Mesendoderm (in vitro differentiated cells): ENCODE measurements at regions not wholly inside any gene's neighbourhood (a gene's known extent, or its start where the extent isn't known, plus 50 kb on each side); places are given as distances from the start of the nearest gene placed in this dataset.
A peak's percentile ranks its signal among the peaks of the same experiment; 100 is the strongest.

Experiments used
- DNase-seq: peaks from one replicate; pipeline ENCODE4 v3.0.0; 2013
- H2AK5ac ChIP-seq: 2 replicates; pipeline ENCODE4 v1.6.1; 2013; ENCODE audit warnings: low read length, inconsistent platforms
- H2BK120ac ChIP-seq: 2 replicates; pipeline ENCODE4 v1.6.1; 2013; ENCODE audit warnings: low read depth, mild to moderate bottlenecking, low read length, moderate library complexity, mixed read lengths
- H2BK15ac ChIP-seq: replicated peaks from 2 replicates; pipeline ENCODE4 v1.6.1; 2013; ENCODE audit warnings: low read depth, mild to moderate bottlenecking, moderate library complexity
- H2BK5ac ChIP-seq: 2 replicates; pipeline ENCODE4 v1.6.1; 2013; ENCODE audit warnings: low read length, inconsistent platforms
- H3K18ac ChIP-seq: 2 replicates; pipeline ENCODE4 v1.6.1; 2013; ENCODE audit warnings: mild to moderate bottlenecking, low read length, mixed read lengths
- H3K23ac ChIP-seq: one replicate; pipeline ENCODE4 v1.6.1; 2013; ENCODE audit warnings: low read length
- H3K27ac ChIP-seq: 2 replicates; pipeline ENCODE4 v1.5.1; 2013; ENCODE audit warnings: low read depth, mild to moderate bottlenecking, inconsistent platforms, low read length, moderate library complexity
- H3K27me3 ChIP-seq: 2 replicates; pipeline ENCODE4 v1.6.1; 2013; ENCODE audit warnings: low read length, control low read depth, mild to moderate bottlenecking, inconsistent platforms; ENCODE audit not compliant: insufficient read depth, poor library complexity
- H3K36me3 ChIP-seq: 2 replicates; pipeline ENCODE4 v1.6.1; 2013; ENCODE audit warnings: low read length, inconsistent platforms; ENCODE audit not compliant: control insufficient read depth, insufficient read depth
- H3K4ac ChIP-seq: one replicate; pipeline ENCODE4 v1.6.1; 2013; ENCODE audit warnings: low read depth, mild to moderate bottlenecking, low read length, moderate library complexity
- H3K4me1 ChIP-seq: 2 replicates; pipeline ENCODE4 v1.6.1; 2013; ENCODE audit warnings: low read depth, low read length, inconsistent platforms; ENCODE audit not compliant: control insufficient read depth
- H3K4me2 ChIP-seq: 2 replicates; pipeline ENCODE4 v1.6.1; 2013; ENCODE audit warnings: low read length
- H3K4me3 ChIP-seq: 2 replicates; pipeline ENCODE4 v1.5.1; 2013; ENCODE audit warnings: mild to moderate bottlenecking, low read length
- H3K56ac ChIP-seq: one replicate; pipeline ENCODE4 v1.6.1; 2013; ENCODE audit warnings: low read length
- H3K79me1 ChIP-seq: 2 replicates; pipeline ENCODE4 v1.6.1; 2013; ENCODE audit warnings: low read length, inconsistent platforms
- H3K79me2 ChIP-seq: 2 replicates; pipeline ENCODE4 v1.6.1; 2013; ENCODE audit warnings: mild to moderate bottlenecking, low read length; ENCODE audit not compliant: control insufficient read depth, insufficient read depth
- H3K9ac ChIP-seq: 2 replicates; pipeline ENCODE4 v1.6.1; 2013; ENCODE audit warnings: low read length, inconsistent platforms
- H4K5ac ChIP-seq: one replicate; pipeline ENCODE4 v1.6.1; 2013; ENCODE audit warnings: low read length
- H4K8ac ChIP-seq: one replicate; pipeline ENCODE4 v1.6.1; 2013; ENCODE audit warnings: low read depth, mild to moderate bottlenecking, control low read depth, low read length, moderate library complexity
- WGBS: extraction: QIAGEN DNeasy Blood & Tissue Kit; methylation state at CpG from one replicate; pipeline ENCODE4 v1.1.7; 2013; ENCODE audit warnings: low lambda C conversion rate, missing lambda C conversion rate; ENCODE audit not compliant: insufficient coverage; ENCODE audit errors: extremely low coverage; 5-methylcytosine and 5-hydroxymethylcytosine counted together

DNA sequence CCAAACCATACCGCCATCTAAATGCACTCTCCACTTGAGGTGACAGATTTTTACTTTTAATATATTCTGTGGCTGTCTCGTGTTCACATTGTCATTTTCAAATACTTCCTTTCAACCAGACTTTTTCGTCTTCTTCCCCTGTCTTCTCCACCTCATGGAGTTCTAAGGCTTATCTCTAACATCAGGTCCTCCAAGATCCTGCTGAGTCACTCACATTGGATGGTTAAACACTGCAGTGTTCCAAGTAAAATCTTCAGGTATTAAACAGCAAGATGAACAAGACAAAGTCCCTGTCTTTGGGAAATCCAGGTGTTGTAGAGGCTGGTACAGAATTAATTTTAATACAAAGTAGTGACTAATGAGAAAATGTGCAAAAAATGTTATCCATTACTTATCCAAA is 330.2 kb upstream of the KIF2B start:
- WGBS: no CpG with 5 or more reads among the region's 3 CpGs

GRCh38 chr17:53490447-53490968 is 332.2 kb upstream of the KIF2B start:
- no peak for DNase-seq
- Histone ChIP-seq H2BK120ac (no peak overlapping the region), H3K4me2 (no peak overlapping the region), H3K27me3 (no peaks in the 10 kb centered on the region), H4K5ac (no peak overlapping the region), H3K56ac (no peak overlapping the region), H2BK5ac (no peak overlapping the region), H3K9ac (no peak overlapping the region), H2AK5ac (no peak overlapping the region), H2BK15ac (no peak overlapping the region), H3K4ac (no peak overlapping the region), H3K27ac (no peak overlapping the region), H3K36me3 (no peaks in the 10 kb centered on the region), H3K23ac (no peak overlapping the region), H3K4me1 (no peaks in the 10 kb centered on the region), H3K79me1 (no peaks in the 10 kb centered on the region), H3K4me3 (no peak overlapping the region), H4K8ac (no peak overlapping the region), H3K79me2 (no peaks in the 10 kb centered on the region), H3K18ac (no peak overlapping the region)

More for the DNA sequence above, 330.2 kb upstream of the KIF2B start:
- no peak overlapping the region for H3K4ac ChIP-seq
- H4K5ac ChIP-seq: no peak overlapping the region
- H3K23ac ChIP-seq: no peak overlapping the region
- no peak overlapping the region for H3K18ac ChIP-seq
- no peak overlapping the region for H2BK5ac ChIP-seq
- DNase-seq: no peak
- H3K27ac ChIP-seq: no peak overlapping the region
- H4K8ac ChIP-seq: no peak overlapping the region
- no peak overlapping the region for H2BK120ac ChIP-seq
- H3K36me3 ChIP-seq: no peaks in the 10 kb centered on the region
- no peak overlapping the region for H2AK5ac ChIP-seq
- no peaks in the 10 kb centered on the region for H3K4me1 ChIP-seq
- H3K27me3 ChIP-seq: no peaks in the 10 kb centered on the region
- H3K4me3 ChIP-seq: no peak overlapping the region
- H3K79me1 ChIP-seq: no peaks in the 10 kb centered on the region
- no peak overlapping the region for H2BK15ac ChIP-seq
- H3K9ac ChIP-seq: no peak overlapping the region
- H3K79me2 ChIP-seq: no peaks in the 10 kb centered on the region
- no peak overlapping the region for H3K56ac ChIP-seq
- no peak overlapping the region for H3K4me2 ChIP-seq

DNA sequence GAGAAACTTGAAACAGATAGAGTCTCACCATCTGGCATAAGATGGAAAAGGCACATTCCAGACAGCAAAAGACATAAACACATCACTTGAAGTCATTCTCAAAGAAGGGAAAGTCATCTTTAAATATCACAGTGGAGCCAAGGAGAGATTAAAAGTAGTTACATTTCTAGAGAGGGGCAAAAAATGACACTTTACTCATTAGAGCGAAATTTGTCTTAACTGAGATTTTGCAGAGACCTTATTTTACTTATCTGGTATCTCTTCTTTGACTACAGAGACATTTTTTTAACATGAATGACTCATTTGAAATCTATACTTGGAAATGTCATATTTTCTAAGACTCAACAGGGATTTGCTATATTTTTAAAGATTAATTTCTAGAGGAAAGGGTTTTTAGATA is 339.0 kb upstream of the KIF2B start:
- Histone ChIP-seq H3K4me1 (no peaks in the 10 kb centered on the region), H4K8ac (no peak overlapping the region), H4K5ac (no peak overlapping the region), H3K23ac (no peak overlapping the region), H3K9ac (no peak overlapping the region), H3K56ac (no peak overlapping the region), H3K36me3 (no peaks in the 10 kb centered on the region), H3K4me2 (no peak overlapping the region), H2BK15ac (no peak overlapping the region), H2AK5ac (no peak overlapping the region), H2BK5ac (no peak overlapping the region), H3K27ac (no peak overlapping the region), H3K79me1 (no peaks in the 10 kb centered on the region), H3K18ac (no peak overlapping the region), H3K4me3 (no peak overlapping the region), H3K27me3 (no peaks in the 10 kb centered on the region), H3K79me2 (no peaks in the 10 kb centered on the region), H3K4ac (no peak overlapping the region), H2BK120ac (no peak overlapping the region)
- no CpG with 5 or more reads among the region's 1 CpG for WGBS
- no peak for DNase-seq

DNA sequence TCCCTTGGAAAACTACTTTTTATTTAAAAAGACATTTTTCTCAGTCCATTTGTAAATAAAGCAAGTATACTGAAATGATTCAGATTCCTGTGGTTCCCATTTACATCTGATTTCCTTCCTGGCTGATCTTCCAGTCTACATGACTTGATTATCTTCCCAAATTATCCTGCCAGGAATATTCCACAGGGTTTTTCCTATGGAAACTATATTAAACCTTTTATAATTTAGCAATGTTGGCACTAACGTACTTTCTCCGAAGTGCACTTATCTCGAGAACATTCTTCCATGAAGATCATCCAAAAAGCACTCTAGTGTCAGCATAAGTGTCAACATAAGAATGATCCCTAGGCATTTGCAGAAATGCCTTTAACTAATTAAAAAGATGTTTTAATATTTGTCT is 347.7 kb upstream of the KIF2B start:
- H3K4ac ChIP-seq: no peak overlapping the region
- no CpG with 5 or more reads among the region's 3 CpGs for WGBS
- no peak overlapping the region for H3K23ac ChIP-seq
- H2BK15ac ChIP-seq: no peak overlapping the region
- no peaks in the 10 kb centered on the region for H3K36me3 ChIP-seq
- no peaks in the 10 kb centered on the region for H3K79me1 ChIP-seq
- no peak overlapping the region for H3K18ac ChIP-seq
- H3K56ac ChIP-seq: no peak overlapping the region
- no peak overlapping the region for H3K9ac ChIP-seq
- H3K4me2 ChIP-seq: no peak overlapping the region
- H2BK5ac ChIP-seq: no peak overlapping the region
- H3K4me3 ChIP-seq: no peak overlapping the region
- H3K79me2 ChIP-seq: no peaks in the 10 kb centered on the region
- H2BK120ac ChIP-seq: no peak overlapping the region
- H4K8ac ChIP-seq: no peak overlapping the region
- no peak overlapping the region for H3K27ac ChIP-seq
- H3K4me1 ChIP-seq: no peaks in the 10 kb centered on the region
- no peak overlapping the region for H2AK5ac ChIP-seq
- no peak for DNase-seq
- H4K5ac ChIP-seq: no peak overlapping the region
- H3K27me3 ChIP-seq: no peaks in the 10 kb centered on the region

GRCh38 chr17:53472586-53472985 is 350.1 kb upstream of the KIF2B start:
- Histone ChIP-seq H3K4ac (no peak overlapping the region), H3K9ac (no peak overlapping the region), H3K79me1 (no peaks in the 10 kb centered on the region), H2BK5ac (no peak overlapping the region), H3K79me2 (no peaks in the 10 kb centered on the region), H2BK120ac (no peak overlapping the region), H3K4me1 (no peaks in the 10 kb centered on the region), H3K56ac (no peak overlapping the region), H2BK15ac (no peak overlapping the region), H3K4me2 (no peak overlapping the region), H2AK5ac (no peak overlapping the region), H4K5ac (no peak overlapping the region), H3K27ac (no peak overlapping the region), H3K18ac (no peak overlapping the region), H3K4me3 (no peak overlapping the region), H3K27me3 (no peaks in the 10 kb centered on the region), H3K23ac (no peak overlapping the region), H4K8ac (no peak overlapping the region), H3K36me3 (no peaks in the 10 kb centered on the region)
- WGBS: no CpG with 5 or more reads among the region's 1 CpG
- peak; percentile 49 for DNase-seq

DNA sequence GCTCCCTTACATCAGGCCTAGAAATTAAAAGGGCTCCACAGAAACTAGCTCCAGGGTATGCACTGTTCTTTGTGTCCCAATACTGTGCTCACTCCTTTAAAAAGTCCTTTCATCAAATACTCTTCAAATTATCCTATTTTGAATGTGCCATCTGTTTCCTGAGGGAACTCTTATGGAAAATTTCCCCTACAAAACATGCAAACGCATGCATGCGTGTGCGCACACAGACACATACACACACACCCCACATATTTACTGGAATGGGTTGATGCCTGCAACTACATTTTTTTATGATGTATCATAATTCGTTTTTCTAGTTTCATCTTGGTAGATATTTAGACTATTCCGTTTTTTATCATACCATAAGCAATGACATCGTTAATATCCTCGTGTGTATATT is 351.2 kb upstream of the KIF2B start:
- no peak overlapping the region for H3K4ac ChIP-seq
- no peaks in the 10 kb centered on the region for H3K4me1 ChIP-seq
- no peaks in the 10 kb centered on the region for H3K27me3 ChIP-seq
- no peaks in the 10 kb centered on the region for H3K79me2 ChIP-seq
- H3K23ac ChIP-seq: no peak overlapping the region
- H3K79me1 ChIP-seq: no peaks in the 10 kb centered on the region
- no peak overlapping the region for H2AK5ac ChIP-seq
- no peak overlapping the region for H4K8ac ChIP-seq
- H4K5ac ChIP-seq: no peak overlapping the region
- WGBS: no CpG with 5 or more reads among the region's 7 CpGs
- H2BK120ac ChIP-seq: no peak overlapping the region
- H2BK5ac ChIP-seq: no peak overlapping the region
- no peak overlapping the region for H2BK15ac ChIP-seq
- H3K18ac ChIP-seq: no peak overlapping the region
- H3K27ac ChIP-seq: no peak overlapping the region
- no peak for DNase-seq
- no peak overlapping the region for H3K56ac ChIP-seq
- no peak overlapping the region for H3K4me3 ChIP-seq
- no peak overlapping the region for H3K4me2 ChIP-seq
- no peaks in the 10 kb centered on the region for H3K36me3 ChIP-seq
- no peak overlapping the region for H3K9ac ChIP-seq
